ENCODE measurements at regions not wholly inside any gene's neighbourhood (a gene's known extent, or its start where the extent isn't known, plus 50 kb on each side); places are given as distances from the start of the nearest gene placed in this dataset.

GRCh38 chr2:7567646-7568045, 650.4 kb downstream of the RNF144A start:
- no peak for DNase-seq (ENCODE audit: low read depth)
- no peak for TF ChIP-seq CTCF (conservative IDR thresholded peaks at IDR 0.05; ENCODE audit: control insufficient read depth, insufficient read depth, low read depth, low read length)
- no peak overlapping the region for H3K4me3 ChIP-seq (ENCODE audit: control insufficient read depth, low read depth, low read length)

- no peak overlapping the region for H3K4me3 ChIP-seq (ENCODE audit: control insufficient read depth, low read depth, low read length)
- TF ChIP-seq CTCF (conservative IDR thresholded peaks at IDR 0.05; ENCODE audit: control insufficient read depth, insufficient read depth, low read depth, low read length) = no peak
- no peak for DNase-seq (ENCODE audit: low read depth)
Observed at GRCh38 chr2:7570247-7570646, 653.0 kb downstream of the RNF144A start.

GRCh38 chr2:7571701-7572100, 654.5 kb downstream of the RNF144A start:
- TF ChIP-seq CTCF (conservative IDR thresholded peaks at IDR 0.05; ENCODE audit: control insufficient read depth, insufficient read depth, low read depth, low read length) = no peak
- H3K4me3 ChIP-seq (ENCODE audit: control insufficient read depth, low read depth, low read length) = no peak overlapping the region
- DNase-seq (ENCODE audit: low read depth) = no peak

- no peak for TF ChIP-seq CTCF (conservative IDR thresholded peaks at IDR 0.05; ENCODE audit: control insufficient read depth, insufficient read depth, low read depth, low read length)
- no peak for DNase-seq (ENCODE audit: low read depth)
Observed at GRCh38 chr2:7572450-7572849, 655.2 kb downstream of the RNF144A start.

GRCh38 chr2:7573166-7573825, 656.1 kb downstream of the RNF144A start:
- DNase-seq (ENCODE audit: low read depth) = no peak
- TF ChIP-seq CTCF (conservative IDR thresholded peaks at IDR 0.05; ENCODE audit: control insufficient read depth, insufficient read depth, low read depth, low read length) = no peak
- H3K4me3 ChIP-seq (ENCODE audit: control insufficient read depth, low read depth, low read length) = no peak overlapping the region

More at GRCh38 chr2:7572450-7572849, 655.2 kb downstream of the RNF144A start:
- no peak overlapping the region for H3K4me3 ChIP-seq (ENCODE audit: control insufficient read depth, low read depth, low read length)

GRCh38 chr2:7574385-7574784, 657.2 kb downstream of the RNF144A start:
- no peak for DNase-seq (ENCODE audit: low read depth)
- no peak for TF ChIP-seq CTCF (conservative IDR thresholded peaks at IDR 0.05; ENCODE audit: control insufficient read depth, insufficient read depth, low read depth, low read length)
- no peak overlapping the region for H3K4me3 ChIP-seq (ENCODE audit: control insufficient read depth, low read depth, low read length)

GRCh38 chr2:7577769-7578168, 660.6 kb downstream of the RNF144A start:
- TF ChIP-seq CTCF (conservative IDR thresholded peaks at IDR 0.05; ENCODE audit: control insufficient read depth, insufficient read depth, low read depth, low read length) = no peak
- DNase-seq (ENCODE audit: low read depth) = no peak
- no peak overlapping the region for H3K4me3 ChIP-seq (ENCODE audit: control insufficient read depth, low read depth, low read length)

Data from fibroblast of mammary gland (primary cell).